ENCODE measurements at regions not wholly inside any gene's neighbourhood (a gene's known extent, or its start where the extent isn't known, plus 50 kb on each side); places are given as distances from the start of the nearest gene placed in this dataset.

GRCh38 chr2:82317012-82317411 lies 2012.5 kb upstream of the LRRTM1 start:
- TF ChIP-seq CTCF (IDR thresholded peaks at IDR 0.05) (no peak), POLR2A (IDR thresholded peaks at IDR 0.05) (no peak)
